ENCODE measurements at regions not wholly inside any gene's neighbourhood (a gene's known extent, or its start where the extent isn't known, plus 50 kb on each side); places are given as distances from the start of the nearest gene placed in this dataset.
"Not testable (repeated sequence)": the region's sequence is repeated elsewhere in the genome, so short reads cannot be mapped to it uniquely, and the experiment has no call there.

- in situ Hi-C loops (cut with MboI; ENCODE audit: low sequenced_read_pairs), result not testable (repeated sequence)
Observed at GRCh38 chr6:4725136-4725760, 51.0 kb upstream of the CDYL start.

GRCh38 chr6:4724727-4725126, 51.5 kb upstream of the CDYL start:
- in situ Hi-C loops (cut with MboI; ENCODE audit: low sequenced_read_pairs), result not testable (repeated sequence)

GRCh38 chr6:4723383-4723782, 52.8 kb upstream of the CDYL start:
- in situ Hi-C loops (cut with MboI; ENCODE audit: low sequenced_read_pairs), result no loop called here

GRCh38 chr6:4721368-4721767, 54.8 kb upstream of the CDYL start:
- in situ Hi-C loops (cut with MboI; ENCODE audit: low sequenced_read_pairs), result not testable (repeated sequence)

GRCh38 chr6:4719491-4719890, 56.7 kb upstream of the CDYL start:
- in situ Hi-C loops (cut with MboI; ENCODE audit: low sequenced_read_pairs), result no loop called here

GRCh38 chr6:4717856-4718255, 58.3 kb upstream of the CDYL start:
- in situ Hi-C loops (cut with MboI; ENCODE audit: low sequenced_read_pairs), result no loop called here

GRCh38 chr6:4717124-4717523, 59.1 kb upstream of the CDYL start:
- in situ Hi-C loops (cut with MboI; ENCODE audit: low sequenced_read_pairs), result no loop called here

GRCh38 chr6:4714961-4715501, 61.2 kb upstream of the CDYL start:
- in situ Hi-C loops (cut with MboI; ENCODE audit: low sequenced_read_pairs), result no loop called here

GRCh38 chr6:4712291-4712690, 63.9 kb upstream of the CDYL start:
- in situ Hi-C loops (cut with MboI; ENCODE audit: low sequenced_read_pairs), result no loop called here

- in situ Hi-C loops (cut with MboI; ENCODE audit: low sequenced_read_pairs), result no loop called here
Observed at GRCh38 chr6:4707011-4707410, 69.2 kb upstream of the CDYL start.

GRCh38 chr6:4705809-4706208, 70.4 kb upstream of the CDYL start:
- in situ Hi-C loops (cut with MboI; ENCODE audit: low sequenced_read_pairs), result no loop called here

GRCh38 chr6:4703382-4703781, 72.8 kb upstream of the CDYL start:
- in situ Hi-C loops (cut with MboI; ENCODE audit: low sequenced_read_pairs), result no loop called here

GRCh38 chr6:4698901-4699659, 77.1 kb upstream of the CDYL start:
- in situ Hi-C loops (cut with MboI; ENCODE audit: low sequenced_read_pairs), result no loop called here

GRCh38 chr6:4693173-4693970, 82.8 kb upstream of the CDYL start:
- in situ Hi-C loops (cut with MboI; ENCODE audit: low sequenced_read_pairs), result no loop called here

GRCh38 chr6:4692664-4693063, 83.5 kb upstream of the CDYL start:
- in situ Hi-C loops (cut with MboI; ENCODE audit: low sequenced_read_pairs), result no loop called here

- in situ Hi-C loops (cut with MboI; ENCODE audit: low sequenced_read_pairs), result no loop called here
Observed at GRCh38 chr6:4687989-4688947, 87.9 kb upstream of the CDYL start.

- in situ Hi-C loops (cut with MboI; ENCODE audit: low sequenced_read_pairs), result no loop called here
Observed at GRCh38 chr6:4687656-4687988, 88.6 kb upstream of the CDYL start.

- in situ Hi-C loops (cut with MboI; ENCODE audit: low sequenced_read_pairs), result no loop called here
Observed at GRCh38 chr6:4682431-4683097, 93.6 kb upstream of the CDYL start.

- in situ Hi-C loops (cut with MboI; ENCODE audit: low sequenced_read_pairs), result no loop called here
Observed at GRCh38 chr6:4678506-4679300, 97.5 kb upstream of the CDYL start.
